Fibroblast of lung (primary cell): ENCODE measurements at regions not wholly inside any gene's neighbourhood (a gene's known extent, or its start where the extent isn't known, plus 50 kb on each side); places are given as distances from the start of the nearest gene placed in this dataset.

ENCODE experiments used
- EZH2 ChIP-seq: IDR thresholded peaks from 2 replicates; pipeline ENCODE4 v1.5.1; 2012; ENCODE audit warnings: low read length, control low read depth, mild to moderate bottlenecking; ENCODE audit errors: missing control alignments
- TF ChIP-seq, protein P1 (sequence below), 2 donors: IDR thresholded peaks in 1 of 2; conservative IDR thresholded peaks in 1 of 2; 1 replicate in 1 of 2; 2 replicates in 1 of 2; pipeline ENCODE4 v1.5.1; 2011 to 2012; ENCODE audit warnings: low read length in 2 of 2, control low read depth in 1 of 2, inconsistent platforms in 1 of 2, low read depth in 1 of 2, mild to moderate bottlenecking in 1 of 2

DNA sequence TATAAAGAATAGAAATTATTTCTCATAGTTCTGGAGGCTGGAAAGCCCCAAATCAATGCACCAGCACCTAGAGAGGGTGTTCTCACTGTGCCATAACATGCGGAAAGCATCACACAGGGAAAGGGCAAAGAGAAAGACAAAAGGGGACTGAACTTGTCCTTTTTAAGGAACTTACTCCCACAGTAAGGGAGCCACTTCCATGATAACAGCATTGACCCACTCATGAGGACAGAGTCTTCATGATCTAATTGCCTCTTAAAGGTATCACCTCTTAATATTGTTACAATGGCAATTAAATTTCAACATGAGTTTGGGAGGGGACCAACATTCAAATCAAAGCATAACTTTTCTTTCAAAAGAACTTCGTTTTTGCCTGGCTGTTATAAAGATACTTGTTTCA lies 582.2 kb upstream of the ARID1B start:
- TF ChIP-seq, protein P1, sequence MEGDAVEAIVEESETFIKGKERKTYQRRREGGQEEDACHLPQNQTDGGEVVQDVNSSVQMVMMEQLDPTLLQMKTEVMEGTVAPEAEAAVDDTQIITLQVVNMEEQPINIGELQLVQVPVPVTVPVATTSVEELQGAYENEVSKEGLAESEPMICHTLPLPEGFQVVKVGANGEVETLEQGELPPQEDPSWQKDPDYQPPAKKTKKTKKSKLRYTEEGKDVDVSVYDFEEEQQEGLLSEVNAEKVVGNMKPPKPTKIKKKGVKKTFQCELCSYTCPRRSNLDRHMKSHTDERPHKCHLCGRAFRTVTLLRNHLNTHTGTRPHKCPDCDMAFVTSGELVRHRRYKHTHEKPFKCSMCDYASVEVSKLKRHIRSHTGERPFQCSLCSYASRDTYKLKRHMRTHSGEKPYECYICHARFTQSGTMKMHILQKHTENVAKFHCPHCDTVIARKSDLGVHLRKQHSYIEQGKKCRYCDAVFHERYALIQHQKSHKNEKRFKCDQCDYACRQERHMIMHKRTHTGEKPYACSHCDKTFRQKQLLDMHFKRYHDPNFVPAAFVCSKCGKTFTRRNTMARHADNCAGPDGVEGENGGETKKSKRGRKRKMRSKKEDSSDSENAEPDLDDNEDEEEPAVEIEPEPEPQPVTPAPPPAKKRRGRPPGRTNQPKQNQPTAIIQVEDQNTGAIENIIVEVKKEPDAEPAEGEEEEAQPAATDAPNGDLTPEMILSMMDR (conservative IDR thresholded peaks at IDR 0.05 in 1 of 2, IDR thresholded peaks at IDR 0.05 in 1 of 2; ENCODE audit: low read depth in 1 of 2, low read length in 2 of 2): no peak
- TF ChIP-seq EZH2: no peak
